Right lobe of liver (tissue), 6 donors: ENCODE measurements at regions not wholly inside any gene's neighbourhood (a gene's known extent, or its start where the extent isn't known, plus 50 kb on each side); places are given as distances from the start of the nearest gene placed in this dataset.

Experiments
- ATAC-seq, 4 donors: fragments of 200-7000 bp; cut with Tn5 transposase; one replicate each; pipeline ENCODE4 v1.9.1; 2020; ENCODE audit warnings: mild to moderate bottlenecking in 4 of 4, moderate library complexity in 4 of 4
- DNase-seq, 3 donors: peaks; one replicate each; pipeline ENCODE4 v3.0.0-alpha.2; 2020
- H3K27ac ChIP-seq, 3 donors: fragments of 200-600 bp; one replicate each; pipeline ENCODE4 v1.8.0; 2022
- H3K27me3 ChIP-seq, 2 donors: fragments of 200-600 bp; one replicate each; pipeline ENCODE4 v1.8.0; 2022
- H3K36me3 ChIP-seq, 4 donors: fragments of 200-600 bp; sonication (generic) in 1 of 4; one replicate each; pipeline versions ENCODE4 v1.5.1 to v1.8.0; 2017 to 2022; ENCODE audit warnings: control low read depth in 1 of 4
- H3K4me1 ChIP-seq, 4 donors: fragments of 200-600 bp; sonication (generic) in 1 of 4; one replicate each; pipeline versions ENCODE4 v1.5.1 to v1.8.0; 2017 to 2022; ENCODE audit warnings: control low read depth in 1 of 4
- H3K4me3 ChIP-seq, 3 donors: fragments of 200-600 bp; one replicate each; pipeline ENCODE4 v1.8.0; 2022
- H3K9me3 ChIP-seq, 4 donors: fragments of 200-600 bp; sonication (generic) in 1 of 4; one replicate each; pipeline versions ENCODE4 v1.5.1 to v1.8.0; 2017 to 2022; ENCODE audit warnings: control low read depth in 1 of 4
- POLR2A ChIP-seq: fragments of 450-650 bp; IDR thresholded peaks from one replicate; pipeline ENCODE4 v1.6.1; 2017; ENCODE audit warnings: antibody characterized with exemption, mild to moderate bottlenecking
- WGBS: methylation state at CpG from one replicate; pipeline ENCODE4 v1.1.6; 2018; ENCODE audit warnings: low coverage, low lambda C conversion rate; ENCODE audit not compliant: insufficient coverage; ENCODE audit errors: missing lambda C conversion rate; 5-methylcytosine and 5-hydroxymethylcytosine counted together
- intact Hi-C, 2 donors: fragments of 100-400 bp; cut with DNase I; formaldehyde crosslinking; loops; one replicate each; pipeline versions ENCODE4 v1.11.2 to v1.14.1; 2022
- TF ChIP-seq, protein P1 (sequence below), 4 donors: fragments of 200-600 bp in 3 of 4; fragments of 450-650 bp in 1 of 4; IDR thresholded peaks; one replicate each; pipeline versions ENCODE4 v1.5.1 to v1.8.0; 2016 to 2022; ENCODE audit warnings: antibody characterized with exemption in 4 of 4, mild to moderate bottlenecking in 2 of 4
- donor health status: DM: no; HTN: yes; CAD: no.
- donor health status: DM: no; HTN: no; CAD: no.
- donor health status: DM: no; HTN: no; CAD: no.
- donor health status: DM: no; HTN: yes; CAD: no.
- donor health status: DM: no; HTN: yes; CAD: no.

DNA sequence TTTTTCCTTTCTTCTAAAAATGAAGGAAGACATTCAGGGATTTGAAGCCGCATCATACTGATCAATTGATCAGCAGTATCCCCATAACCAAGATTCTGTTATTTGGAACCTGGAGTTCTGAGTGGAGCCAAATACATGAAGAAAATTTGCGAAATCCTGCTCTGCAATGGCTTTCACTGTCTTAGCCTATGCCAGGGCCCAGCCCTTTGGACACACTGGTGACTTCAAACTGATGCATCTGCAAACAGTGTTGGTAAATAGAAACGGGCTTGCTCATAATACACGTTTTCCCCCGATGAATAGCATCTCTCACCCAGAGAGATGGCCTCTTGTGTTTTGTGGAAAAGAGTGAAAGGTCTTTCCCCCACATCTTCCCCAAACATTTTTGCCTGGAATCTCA, 87.6 kb upstream of the TOX3 start:
- intact Hi-C loops = no loop called here
- Histone ChIP-seq H3K27ac (no peak overlapping the region), H3K36me3 (no peaks in the 10 kb centered on the region), H3K9me3 (no peaks in the 10 kb centered on the region), H3K27me3 (no peaks in the 10 kb centered on the region), H3K4me3 (no peak overlapping the region), H3K4me1 (no peaks in the 10 kb centered on the region)
- TF ChIP-seq POLR2A = no peak
- TF ChIP-seq, protein P1, sequence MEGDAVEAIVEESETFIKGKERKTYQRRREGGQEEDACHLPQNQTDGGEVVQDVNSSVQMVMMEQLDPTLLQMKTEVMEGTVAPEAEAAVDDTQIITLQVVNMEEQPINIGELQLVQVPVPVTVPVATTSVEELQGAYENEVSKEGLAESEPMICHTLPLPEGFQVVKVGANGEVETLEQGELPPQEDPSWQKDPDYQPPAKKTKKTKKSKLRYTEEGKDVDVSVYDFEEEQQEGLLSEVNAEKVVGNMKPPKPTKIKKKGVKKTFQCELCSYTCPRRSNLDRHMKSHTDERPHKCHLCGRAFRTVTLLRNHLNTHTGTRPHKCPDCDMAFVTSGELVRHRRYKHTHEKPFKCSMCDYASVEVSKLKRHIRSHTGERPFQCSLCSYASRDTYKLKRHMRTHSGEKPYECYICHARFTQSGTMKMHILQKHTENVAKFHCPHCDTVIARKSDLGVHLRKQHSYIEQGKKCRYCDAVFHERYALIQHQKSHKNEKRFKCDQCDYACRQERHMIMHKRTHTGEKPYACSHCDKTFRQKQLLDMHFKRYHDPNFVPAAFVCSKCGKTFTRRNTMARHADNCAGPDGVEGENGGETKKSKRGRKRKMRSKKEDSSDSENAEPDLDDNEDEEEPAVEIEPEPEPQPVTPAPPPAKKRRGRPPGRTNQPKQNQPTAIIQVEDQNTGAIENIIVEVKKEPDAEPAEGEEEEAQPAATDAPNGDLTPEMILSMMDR (IDR thresholded peaks at IDR 0.05) = no peak
- DNase-seq = peak in 2 of 3 donors; percentile 25 to 49
- 43% methylated on average over 5 of the region's 5 CpGs for WGBS
- peak; percentile 69 to 98 (median 78) for ATAC-seq

DNA sequence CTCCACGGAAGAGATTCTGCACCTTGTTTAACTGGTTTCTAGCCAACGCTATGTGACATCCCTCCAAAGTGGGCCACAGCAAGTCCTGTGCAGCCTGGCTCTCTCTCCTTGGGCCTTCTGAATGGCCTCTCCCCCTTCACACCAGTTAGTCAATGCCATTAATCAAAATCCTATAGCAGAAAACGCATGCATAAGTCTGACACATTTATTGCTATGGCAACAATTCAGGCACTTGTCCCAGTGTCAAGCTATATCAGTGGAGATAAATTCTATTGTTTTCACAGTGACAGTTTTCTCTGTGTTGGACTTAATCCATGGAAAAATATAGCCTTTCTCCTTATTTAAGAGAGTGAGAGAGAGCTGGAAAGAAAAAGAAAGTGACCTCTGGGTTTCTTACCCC, 87.2 kb upstream of the TOX3 start:
- Histone ChIP-seq H3K4me1 (no peaks in the 10 kb centered on the region), H3K9me3 (no peaks in the 10 kb centered on the region), H3K27me3 (no peaks in the 10 kb centered on the region), H3K27ac (no peak overlapping the region), H3K36me3 (no peaks in the 10 kb centered on the region), H3K4me3 (no peak overlapping the region)
- 55% methylated on average over 2 of the region's 3 CpGs for WGBS
- TF ChIP-seq POLR2A = no peak
- TF ChIP-seq, protein P1 (IDR thresholded peaks at IDR 0.05) = no peak
- ATAC-seq (peak in 1 of 4 donors; percentile 12), DNase-seq (no peak)
- intact Hi-C loops = no loop called here

DNA sequence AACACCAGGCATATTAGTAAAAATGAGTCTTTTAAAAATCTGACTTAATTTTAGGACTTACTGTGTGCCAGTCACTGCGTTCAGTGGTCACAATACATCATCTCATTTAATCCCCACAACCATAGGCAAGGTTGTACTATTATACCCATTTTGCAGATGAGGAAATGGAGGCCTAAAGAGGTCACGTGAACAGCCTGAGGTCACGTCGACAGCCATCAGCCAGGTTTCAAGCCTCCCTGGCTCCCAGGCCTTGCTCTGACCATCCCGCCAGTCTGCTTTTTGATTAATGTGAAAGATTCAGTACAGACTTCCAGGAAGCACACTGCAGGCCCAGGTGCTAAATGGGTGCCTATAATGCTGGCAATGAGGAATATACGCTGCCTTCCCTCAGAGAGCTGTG, 86.3 kb upstream of the TOX3 start:
- Histone ChIP-seq H3K4me3 (no peak overlapping the region), H3K4me1 (no peaks in the 10 kb centered on the region), H3K36me3 (no peaks in the 10 kb centered on the region), H3K27me3 (no peaks in the 10 kb centered on the region), H3K27ac (no peak overlapping the region), H3K9me3 (no peaks in the 10 kb centered on the region)
- DNase-seq = no peak
- intact Hi-C loops = no loop called here
- 71% methylated on average over 4 of the region's 6 CpGs for WGBS
- TF ChIP-seq POLR2A = no peak
- TF ChIP-seq, protein P1 (IDR thresholded peaks at IDR 0.05) = no peak
- ATAC-seq = no peak

DNA sequence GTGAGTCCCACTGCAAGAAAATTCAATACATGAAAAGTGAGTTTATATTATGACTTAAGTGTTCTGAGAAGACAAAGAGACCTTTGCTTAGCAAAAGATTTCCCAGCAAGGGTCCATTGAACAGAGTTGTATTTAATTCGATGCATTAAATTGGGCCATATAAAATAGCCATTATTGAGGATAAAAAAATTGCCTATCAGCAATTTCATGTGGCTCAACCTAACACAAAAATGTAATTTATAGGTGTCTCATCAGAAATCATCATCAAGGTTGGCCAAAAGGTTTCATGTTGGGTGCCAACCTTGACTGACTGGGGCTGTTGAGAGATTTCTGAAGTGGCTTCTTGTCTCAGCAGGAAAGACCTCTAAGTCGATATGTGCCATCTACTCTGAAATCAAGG, 84.8 kb upstream of the TOX3 start:
- TF ChIP-seq, protein P1 (IDR thresholded peaks at IDR 0.05) = no peak
- TF ChIP-seq POLR2A = no peak
- ATAC-seq (no peak), DNase-seq (no peak)
- no peaks in the 10 kb centered on the region for H3K27me3 ChIP-seq
- no peak overlapping the region for H3K27ac ChIP-seq
- no peaks in the 10 kb centered on the region for H3K9me3 ChIP-seq
- WGBS = 95% methylated on average over 2 of the region's 2 CpGs
- H3K4me1 ChIP-seq = no peaks in the 10 kb centered on the region
- intact Hi-C loops = no loop called here
- no peaks in the 10 kb centered on the region for H3K36me3 ChIP-seq
- H3K4me3 ChIP-seq = no peak overlapping the region

DNA sequence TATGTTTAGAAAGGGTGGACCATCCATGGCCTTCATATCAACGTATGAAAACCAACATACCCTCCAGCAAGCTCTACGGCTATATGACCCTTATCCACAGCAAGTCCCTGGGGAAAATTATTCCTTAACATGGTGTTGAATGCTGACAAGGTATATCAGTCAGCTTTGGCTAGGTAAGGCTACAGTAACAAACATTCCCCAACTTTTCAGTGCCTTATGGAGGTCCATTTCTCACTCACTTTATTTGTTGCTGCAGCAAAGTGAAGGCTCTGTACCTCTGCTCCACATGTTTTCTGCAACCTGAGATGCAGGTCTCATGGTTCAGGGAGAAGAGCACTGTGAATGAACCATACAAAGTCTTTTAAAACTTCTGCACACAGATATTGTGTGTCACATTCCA, 83.8 kb upstream of the TOX3 start:
- H3K27me3 ChIP-seq = no peaks in the 10 kb centered on the region
- H3K27ac ChIP-seq = no peak overlapping the region
- intact Hi-C loops = no loop called here
- H3K36me3 ChIP-seq = no peaks in the 10 kb centered on the region
- DNase-seq (no peak), ATAC-seq (no peak)
- H3K4me3 ChIP-seq = no peak overlapping the region
- H3K9me3 ChIP-seq = no peaks in the 10 kb centered on the region
- 56% methylated on average over 2 of the region's 2 CpGs for WGBS
- no peaks in the 10 kb centered on the region for H3K4me1 ChIP-seq
- no peak for TF ChIP-seq POLR2A
- TF ChIP-seq, protein P1 (IDR thresholded peaks at IDR 0.05) = no peak
